IMR-90 (cell line): ENCODE measurements at regions not wholly inside any gene's neighbourhood (a gene's known extent, or its start where the extent isn't known, plus 50 kb on each side); places are given as distances from the start of the nearest gene placed in this dataset.

Experiments used
- ATAC-seq: fragments of 200-7000 bp; cut with Tn5 transposase; 2 replicates; pipeline ENCODE4 v1.9.1; 2020; ENCODE audit warnings: low read depth, mild to moderate bottlenecking, moderate library complexity
- BruUV-seq: library from RNA; stranded (reverse); fragments of 400-500 nt; replicated peaks from 2 replicates; lab custom pipeline; 2021; lab: Mats Ljungman, UMichigan
- CTCF ChIA-PET: fragments of 300-600 bp; formaldehyde crosslinking; extraction: SDS; loops from one replicate; lab custom pipeline; 2021; ENCODE audit warnings: antibody characterized with exemption; lab: Yijun Ruan, JAX
- POLR2A ChIA-PET: fragments of 300-600 bp; sonication (Branson Sonifier 250); formaldehyde crosslinking; loops from one replicate; lab custom pipeline; 2022; ENCODE audit warnings: antibody characterized with exemption; ENCODE audit not compliant: unreplicated experiment; lab: Charles Lee
- DNase-seq: peaks from one replicate; pipeline ENCODE4 v3.0.0; 2013
- H2AFZ ChIP-seq: replicated peaks from 2 replicates; pipeline ENCODE3; 2013; ENCODE audit warnings: low read length, mild to moderate bottlenecking; ENCODE audit not compliant: poor library complexity
- H2AK5ac ChIP-seq: 2 replicates; pipeline ENCODE4 v1.6.1; 2013; ENCODE audit warnings: low read depth, low read length, inconsistent platforms
- H2AK9ac ChIP-seq: replicated peaks from 2 replicates; pipeline ENCODE3; 2013; ENCODE audit warnings: mild to moderate bottlenecking, low read depth, low read length, moderate library complexity; ENCODE audit not compliant: poor library complexity
- H2BK120ac ChIP-seq: 2 replicates; pipeline ENCODE4 v1.6.1; 2013; ENCODE audit warnings: low read depth, low read length, inconsistent platforms
- H2BK15ac ChIP-seq: 3 replicates; pipeline ENCODE4 v1.6.1; 2013; ENCODE audit warnings: low read depth, low read length, inconsistent platforms
- H2BK20ac ChIP-seq: 2 replicates; pipeline ENCODE4 v1.6.1; 2013; ENCODE audit warnings: low read depth, mild to moderate bottlenecking, inconsistent platforms, low read length, moderate library complexity
- H2BK5ac ChIP-seq: 2 replicates; pipeline ENCODE4 v1.6.1; 2013; ENCODE audit warnings: mild to moderate bottlenecking, low read depth, low read length, inconsistent platforms; ENCODE audit not compliant: poor library complexity, severe bottlenecking
- H3K14ac ChIP-seq: replicated peaks from 2 replicates; pipeline ENCODE4 v1.6.1; 2013; ENCODE audit warnings: low read depth, low read length, inconsistent platforms
- H3K18ac ChIP-seq: 2 replicates; pipeline ENCODE4 v1.6.1; 2013; ENCODE audit warnings: low read depth, low read length, control low read depth
- H3K23ac ChIP-seq: 2 replicates; pipeline ENCODE4 v1.6.1; 2013; ENCODE audit warnings: low read depth, low read length, inconsistent platforms
- H3K27ac ChIP-seq: 2 replicates; pipeline ENCODE4 v1.5.1; 2013; ENCODE audit warnings: mild to moderate bottlenecking, control low read depth, low read length; ENCODE audit not compliant: insufficient read depth
- H3K27me3 ChIP-seq: 2 replicates; pipeline ENCODE4 v1.6.1; 2013; ENCODE audit warnings: low read length; ENCODE audit not compliant: control insufficient read depth, insufficient read depth
- H3K36me3 ChIP-seq: 2 replicates; pipeline ENCODE4 v1.6.1; 2013; ENCODE audit warnings: low read length, mixed read lengths; ENCODE audit not compliant: control insufficient read depth, insufficient read depth
- H3K4ac ChIP-seq: 2 replicates; pipeline ENCODE4 v1.6.1; 2013; ENCODE audit warnings: low read depth, low read length, inconsistent platforms
- H3K4me1 ChIP-seq: 2 replicates; pipeline ENCODE4 v1.6.1; 2013; ENCODE audit warnings: low read length, mixed read lengths; ENCODE audit not compliant: control insufficient read depth, insufficient read depth
- H3K4me2 ChIP-seq: 2 replicates; pipeline ENCODE4 v1.6.1; 2013; ENCODE audit warnings: low read depth, mild to moderate bottlenecking, control low read depth, low read length, moderate library complexity
- H3K4me3 ChIP-seq: 2 replicates; pipeline ENCODE4 v1.5.1; 2013; ENCODE audit warnings: low read depth, mild to moderate bottlenecking, control low read depth, low read length, moderate library complexity; ENCODE audit not compliant: insufficient read depth
- H3K56ac ChIP-seq: 2 replicates; pipeline ENCODE4 v1.6.1; 2013; ENCODE audit warnings: low read length, inconsistent platforms; ENCODE audit not compliant: insufficient read depth; ENCODE audit errors: extremely low read depth
- H3K79me1 ChIP-seq, 2 experiments: 2 replicates each; pipeline ENCODE4 v1.6.1; 2013; ENCODE audit warnings: low read length in 2 of 2, inconsistent platforms in 1 of 2, low read depth in 1 of 2
- H3K9ac ChIP-seq: 2 replicates; pipeline ENCODE4 v1.6.1; 2013; ENCODE audit warnings: low read depth, low read length, control low read depth
- H3K9me1 ChIP-seq: 2 replicates; pipeline ENCODE4 v1.6.1; 2013; ENCODE audit warnings: low read length, inconsistent platforms; ENCODE audit not compliant: insufficient read depth
- H3K9me3 ChIP-seq: 2 replicates; pipeline ENCODE4 v1.6.1; 2013; ENCODE audit warnings: low read length; ENCODE audit not compliant: control insufficient read depth, insufficient read depth
- H4K20me1 ChIP-seq: 2 replicates; pipeline ENCODE4 v1.6.1; 2013; ENCODE audit warnings: low read length, inconsistent platforms; ENCODE audit not compliant: insufficient read depth
- H4K5ac ChIP-seq: 2 replicates; pipeline ENCODE4 v1.6.1; 2013; ENCODE audit warnings: mild to moderate bottlenecking, low read depth, low read length, control low read depth
- H4K8ac ChIP-seq, 2 experiments: 2 replicates each; pipeline ENCODE4 v1.6.1; 2013; ENCODE audit warnings: low read depth in 2 of 2, low read length in 2 of 2, control low read depth in 1 of 2, inconsistent platforms in 1 of 2
- H4K91ac ChIP-seq: 2 replicates; pipeline ENCODE4 v1.6.1; 2013; ENCODE audit warnings: low read depth, low read length, inconsistent platforms; ENCODE audit not compliant: insufficient read depth
- CTCF ChIP-seq: conservative IDR thresholded peaks from 2 replicates; pipeline ENCODE4 v1.5.1; 2012; ENCODE audit warnings: mild to moderate bottlenecking, low read depth, low read length, improper control_type of control experiment
- FOS ChIP-seq: fragments of 150-350 bp; IDR thresholded peaks from 2 replicates; pipeline ENCODE4 v1.6.1; 2016; ENCODE audit warnings: low read depth, low read length
- MAZ ChIP-seq: IDR thresholded peaks from 2 replicates; pipeline ENCODE4 v1.6.1; 2012; ENCODE audit warnings: low read depth, mild to moderate bottlenecking, low read length, improper control_type of control experiment, moderate library complexity, borderline replicate concordance
- RAD21 ChIP-seq: IDR thresholded peaks from 2 replicates; pipeline ENCODE4 v1.6.1; 2012; ENCODE audit warnings: low read length, improper control_type of control experiment
- USF2 ChIP-seq: fragments of 150-350 bp; IDR thresholded peaks from 2 replicates; pipeline ENCODE4 v1.6.1; 2017; ENCODE audit warnings: mild to moderate bottlenecking, antibody characterized with exemption, low read length, low read depth
- WGBS, 2 experiments: methylation state at CpG; one replicate each; pipeline versions ENCODE4 v1.1.5 to v1.1.7; 2013; ENCODE audit warnings: missing lambda C conversion rate in 2 of 2; ENCODE audit not compliant: insufficient read length in 1 of 2; ENCODE audit errors: extremely low coverage in 2 of 2; 5-methylcytosine and 5-hydroxymethylcytosine counted together
- dilution Hi-C: fragments of 300-500 bp; cut with HindIII; formaldehyde crosslinking; loops from one replicate; pipeline ENCODE4 v1.14.3; 2018; ENCODE audit warnings: low sequenced_read_pairs; ENCODE audit not compliant: unreplicated experiment
- in situ Hi-C: fragments of 300-500 bp; cut with MboI; formaldehyde crosslinking; loops from 3 replicates; pipeline ENCODE4 v1.14.3; 2019; ENCODE audit warnings: low sequenced_read_pairs, inconsistent platforms, mixed read lengths
- intact Hi-C: fragments of 100-400 bp; cut with micrococcal nuclease; formaldehyde crosslinking; loops from 2 replicates; pipeline ENCODE4 v1.10.0; 2022

GRCh38 chr2:168310580-168310979, 63.2 kb upstream of the STK39 start:
- ChIA-PET POLR2A (no interaction called here), CTCF (no interaction called here)
- no peaks in the 10 kb centered on the region for H3K9me1 ChIP-seq
- DNase-seq, result no peak
- no peak overlapping the region for H2BK20ac ChIP-seq
- no peak overlapping the region for H3K4ac ChIP-seq
- no peak overlapping the region for H2BK120ac ChIP-seq
- H3K36me3 ChIP-seq, result no peaks in the 10 kb centered on the region
- no peak overlapping the region for H2AK9ac ChIP-seq
- H3K27me3 ChIP-seq, result no peaks in the 10 kb centered on the region
- peaks cover 4% of the 10 kb centered on the region; the same call in 1 of the 2 replicates for H3K4me1 ChIP-seq
- H4K8ac ChIP-seq, result no peak overlapping the region
- H4K20me1 ChIP-seq, result no peaks in the 10 kb centered on the region
- no TSS peak for BruUV-seq
- H3K4me2 ChIP-seq, result no peak overlapping the region
- H3K9me3 ChIP-seq, result no peaks in the 10 kb centered on the region
- H4K5ac ChIP-seq, result no peak overlapping the region
- H3K23ac ChIP-seq, result no peak overlapping the region
- H2AFZ ChIP-seq, result no peak overlapping the region
- H3K9ac ChIP-seq, result no peak overlapping the region
- intact Hi-C loops, result no loop called here
- H3K79me1 ChIP-seq, result no peaks in the 10 kb centered on the region
- H3K18ac ChIP-seq, result no peak overlapping the region
- H3K27ac ChIP-seq, result no peak overlapping the region
- TF ChIP-seq RAD21 (no peak), FOS (no peak), USF2 (no peak), CTCF (no peak), MAZ (no peak)
- no peak overlapping the region for H3K56ac ChIP-seq
- no peak overlapping the region; the same call in 1 of the 2 replicates for H3K14ac ChIP-seq
- WGBS, 2 experiments, result no CpG with 5 or more reads among the region's 1 CpG
- in situ Hi-C loops, result no loop called here
- H4K91ac ChIP-seq, result no peak overlapping the region
- no peak overlapping the region for H2BK15ac ChIP-seq
- H2AK5ac ChIP-seq, result no peak overlapping the region
- dilution Hi-C loops, result no loop called here
- ATAC-seq, result no peak
- no peak overlapping the region for H2BK5ac ChIP-seq
- H3K4me3 ChIP-seq, result no peak overlapping the region
